HG02943 (cell line): ENCODE measurements at regions not wholly inside any gene's neighbourhood (a gene's known extent, or its start where the extent isn't known, plus 50 kb on each side); places are given as distances from the start of the nearest gene placed in this dataset.
A peak's percentile ranks its signal among the peaks of the same experiment; 100 is the strongest.
"Not testable (repeated sequence)": the region's sequence is repeated elsewhere in the genome, so short reads cannot be mapped to it uniquely, and the experiment has no call there.

ENCODE experiments used
- ATAC-seq: cut with Tn5 transposase; IDR thresholded peaks from one replicate; pipeline ENCODE4 v1.9.1; 2021; ENCODE audit warnings: mild to moderate bottlenecking, low read depth, moderate library complexity; ENCODE audit not compliant: unreplicated experiment

- no peak for ATAC-seq
These were observed 695.7 kb upstream of the ATXN7L3B start for GRCh38 chr12:73841963-73842362.

GRCh38 chr12:73863546-73863945, 674.1 kb upstream of the ATXN7L3B start:
- no peak for ATAC-seq

- ATAC-seq = no peak
These were observed 670.5 kb upstream of the ATXN7L3B start for GRCh38 chr12:73867147-73867546.

GRCh38 chr12:73877291-73877690, 660.3 kb upstream of the ATXN7L3B start:
- not testable (repeated sequence) for ATAC-seq

- no peak for ATAC-seq
These were observed 645.4 kb upstream of the ATXN7L3B start for GRCh38 chr12:73892201-73892600.

GRCh38 chr12:73898645-73899044, 639.0 kb upstream of the ATXN7L3B start:
- no peak for ATAC-seq

GRCh38 chr12:73902260-73902659, 635.4 kb upstream of the ATXN7L3B start:
- ATAC-seq = no peak

- no peak for ATAC-seq
These were observed 630.9 kb upstream of the ATXN7L3B start for GRCh38 chr12:73906757-73907156.

GRCh38 chr12:73935817-73936216, 601.8 kb upstream of the ATXN7L3B start:
- ATAC-seq = no peak

- ATAC-seq = no peak
These were observed 590.2 kb upstream of the ATXN7L3B start for GRCh38 chr12:73947326-73948026.

GRCh38 chr12:73950507-73950906, 587.1 kb upstream of the ATXN7L3B start:
- ATAC-seq = no peak

- no peak for ATAC-seq
These were observed 585.5 kb upstream of the ATXN7L3B start for GRCh38 chr12:73951956-73952703.

- ATAC-seq = no peak
These were observed 573.0 kb upstream of the ATXN7L3B start for GRCh38 chr12:73964641-73965040.

- no peak for ATAC-seq
These were observed 564.1 kb upstream of the ATXN7L3B start for GRCh38 chr12:73973486-73973885.

- no peak for ATAC-seq
These were observed 553.1 kb upstream of the ATXN7L3B start for GRCh38 chr12:73984552-73984951.

GRCh38 chr12:73991138-73991537, 546.5 kb upstream of the ATXN7L3B start:
- ATAC-seq = no peak

GRCh38 chr12:73998894-73999293, 538.7 kb upstream of the ATXN7L3B start:
- ATAC-seq = no peak

GRCh38 chr12:74015118-74015517, 522.5 kb upstream of the ATXN7L3B start:
- ATAC-seq = no peak

GRCh38 chr12:74016324-74016723, 521.3 kb upstream of the ATXN7L3B start:
- not testable (repeated sequence) for ATAC-seq

GRCh38 chr12:74018849-74019248, 518.8 kb upstream of the ATXN7L3B start:
- ATAC-seq = no peak

- ATAC-seq = peak; percentile 99
These were observed 515.7 kb upstream of the ATXN7L3B start for GRCh38 chr12:74021937-74022336.

GRCh38 chr12:74031045-74031444, 506.6 kb upstream of the ATXN7L3B start:
- no peak for ATAC-seq
